ENCODE measurements at regions not wholly inside any gene's neighbourhood (a gene's known extent, or its start where the extent isn't known, plus 50 kb on each side); places are given as distances from the start of the nearest gene placed in this dataset.

DNA sequence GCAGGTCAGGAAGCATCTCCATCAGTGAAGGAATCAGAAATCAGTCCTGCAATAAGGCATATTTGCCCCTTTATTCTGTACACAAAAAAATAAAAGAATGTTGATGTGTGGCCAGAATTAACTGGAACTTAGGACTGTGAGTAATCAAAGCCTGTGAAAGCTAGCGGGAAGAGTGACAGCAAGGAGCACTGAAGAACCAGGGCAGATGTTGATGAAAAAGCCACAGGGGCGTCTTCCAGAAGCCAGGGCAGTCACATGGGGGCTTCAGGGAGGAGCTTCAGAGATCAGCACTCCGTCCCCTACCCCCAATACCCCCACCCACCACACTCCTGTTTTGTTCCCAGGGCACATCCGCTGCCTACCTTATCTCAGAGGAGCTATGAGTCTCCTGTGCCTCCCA, 502.8 kb downstream of the AJAP1 start:
- DNase-seq = no peak
- FAIRE-seq = no peak
- Histone ChIP-seq H3K27ac (ENCODE audit: low read depth in 2 of 2, low read length in 2 of 2) (no peak overlapping the region), H3K4me1 (ENCODE audit: control insufficient read depth in 2 of 3, insufficient read depth in 2 of 3, low read depth in 1 of 3, low read length in 3 of 3) (no peaks in the 10 kb centered on the region), H3K9ac (ENCODE audit: low read length in 3 of 3) (no peak overlapping the region), H3K4me3 (ENCODE audit: low read length in 3 of 3) (no peak overlapping the region), H3K36me3 (ENCODE audit: control insufficient read depth in 2 of 3, insufficient read depth in 3 of 3, low read length in 3 of 3) (no peaks in the 10 kb centered on the region), H3K27me3 (ENCODE audit: control insufficient read depth, insufficient read depth, low read length) (no peaks in the 10 kb centered on the region), H3K9me3 (ENCODE audit: control insufficient read depth in 2 of 3, insufficient read depth in 1 of 3, low read length in 3 of 3) (peaks cover 0 to 5% (median 1%) of the 10 kb centered on the region in 3 donors)
- TF ChIP-seq, protein P1, sequence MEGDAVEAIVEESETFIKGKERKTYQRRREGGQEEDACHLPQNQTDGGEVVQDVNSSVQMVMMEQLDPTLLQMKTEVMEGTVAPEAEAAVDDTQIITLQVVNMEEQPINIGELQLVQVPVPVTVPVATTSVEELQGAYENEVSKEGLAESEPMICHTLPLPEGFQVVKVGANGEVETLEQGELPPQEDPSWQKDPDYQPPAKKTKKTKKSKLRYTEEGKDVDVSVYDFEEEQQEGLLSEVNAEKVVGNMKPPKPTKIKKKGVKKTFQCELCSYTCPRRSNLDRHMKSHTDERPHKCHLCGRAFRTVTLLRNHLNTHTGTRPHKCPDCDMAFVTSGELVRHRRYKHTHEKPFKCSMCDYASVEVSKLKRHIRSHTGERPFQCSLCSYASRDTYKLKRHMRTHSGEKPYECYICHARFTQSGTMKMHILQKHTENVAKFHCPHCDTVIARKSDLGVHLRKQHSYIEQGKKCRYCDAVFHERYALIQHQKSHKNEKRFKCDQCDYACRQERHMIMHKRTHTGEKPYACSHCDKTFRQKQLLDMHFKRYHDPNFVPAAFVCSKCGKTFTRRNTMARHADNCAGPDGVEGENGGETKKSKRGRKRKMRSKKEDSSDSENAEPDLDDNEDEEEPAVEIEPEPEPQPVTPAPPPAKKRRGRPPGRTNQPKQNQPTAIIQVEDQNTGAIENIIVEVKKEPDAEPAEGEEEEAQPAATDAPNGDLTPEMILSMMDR (IDR thresholded peaks at IDR 0.05; ENCODE audit: borderline replicate concordance, extremely low read depth, insufficient read depth) = no peak
- intact Hi-C loops (cut with DNase I) = no loop called here

DNA sequence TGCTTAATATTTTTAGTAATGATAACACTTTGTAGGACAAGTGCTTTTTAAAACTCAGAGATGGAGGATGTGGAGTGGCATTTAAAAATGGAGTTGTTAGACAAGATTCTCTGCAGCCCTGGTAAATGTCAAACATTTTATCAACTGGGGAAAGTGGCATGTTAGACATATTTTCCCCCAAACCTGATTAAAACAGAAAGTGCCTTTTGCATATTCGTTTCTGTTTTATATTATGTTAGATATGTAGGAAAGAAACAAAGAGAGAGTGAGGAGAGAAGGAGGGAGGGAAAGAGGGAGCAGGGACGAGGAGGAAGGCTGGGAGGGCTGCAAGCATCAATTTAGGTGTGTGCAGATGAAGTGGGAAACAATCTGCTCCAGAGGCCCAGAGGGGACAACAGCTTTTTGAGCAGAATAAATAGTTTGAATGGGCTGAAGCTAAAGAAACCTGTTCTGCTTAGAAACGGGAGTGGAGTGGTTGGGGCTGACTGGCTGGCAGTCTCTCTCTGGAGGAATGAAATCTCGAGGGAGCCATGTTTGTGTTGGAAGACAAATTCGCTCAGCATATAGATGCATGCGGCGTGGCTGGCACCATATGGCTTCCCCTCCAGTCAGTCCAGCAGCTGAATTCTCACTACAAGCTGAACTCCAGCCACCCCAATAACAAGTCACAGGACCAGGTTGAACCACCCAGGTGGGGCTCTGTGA, 502.2 kb downstream of the AJAP1 start:
- no peaks in the 10 kb centered on the region for H3K36me3 ChIP-seq (ENCODE audit: control insufficient read depth in 2 of 3, insufficient read depth in 3 of 3, low read length in 3 of 3)
- H3K4me3 ChIP-seq (ENCODE audit: low read length in 3 of 3) = no peak overlapping the region
- FAIRE-seq = no peak
- H3K9ac ChIP-seq (ENCODE audit: low read length in 3 of 3) = no peak overlapping the region
- H3K9me3 ChIP-seq (ENCODE audit: control insufficient read depth in 2 of 3, insufficient read depth in 1 of 3, low read length in 3 of 3) = peaks cover 0 to 5% (median 1%) of the 10 kb centered on the region in 3 donors
- H3K27me3 ChIP-seq (ENCODE audit: control insufficient read depth, insufficient read depth, low read length) = no peaks in the 10 kb centered on the region
- no peak for DNase-seq
- TF ChIP-seq, protein P1 (IDR thresholded peaks at IDR 0.05; ENCODE audit: borderline replicate concordance, extremely low read depth, insufficient read depth) = no peak
- no peak overlapping the region for H3K27ac ChIP-seq (ENCODE audit: low read depth in 2 of 2, low read length in 2 of 2)
- intact Hi-C loops (cut with DNase I) = no loop called here
- H3K4me1 ChIP-seq (ENCODE audit: control insufficient read depth in 2 of 3, insufficient read depth in 2 of 3, low read depth in 1 of 3, low read length in 3 of 3) = no peaks in the 10 kb centered on the region

DNA sequence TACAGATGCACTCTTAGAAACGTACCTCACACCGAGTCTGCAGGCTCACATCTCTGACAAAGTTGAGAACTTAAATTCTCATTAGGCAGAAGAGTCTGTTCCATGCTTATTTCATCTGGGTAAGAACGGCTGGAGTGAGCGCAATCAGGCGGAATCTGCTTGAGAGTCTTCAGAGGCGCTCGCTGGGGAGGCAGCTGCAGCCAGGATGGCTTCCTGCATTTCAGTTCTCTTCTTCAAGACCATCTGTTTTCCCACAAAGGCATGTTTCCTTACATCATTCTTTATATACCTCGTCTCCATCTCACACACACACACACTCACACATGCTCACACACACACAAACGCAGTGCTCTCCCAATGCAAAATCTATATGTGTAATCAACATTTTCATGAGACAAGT, 497.1 kb downstream of the AJAP1 start:
- H3K27me3 ChIP-seq (ENCODE audit: control insufficient read depth, insufficient read depth, low read length) = no peaks in the 10 kb centered on the region
- intact Hi-C loops (cut with DNase I) = no loop called here
- FAIRE-seq (no peak), DNase-seq (no peak)
- H3K9ac ChIP-seq (ENCODE audit: low read length in 3 of 3) = no peak overlapping the region
- no peak overlapping the region for H3K27ac ChIP-seq (ENCODE audit: low read depth in 2 of 2, low read length in 2 of 2)
- peaks cover 0 to 5% (median 0%) of the 10 kb centered on the region in 3 donors for H3K9me3 ChIP-seq (ENCODE audit: control insufficient read depth in 2 of 3, insufficient read depth in 1 of 3, low read length in 3 of 3)
- no peaks in the 10 kb centered on the region for H3K36me3 ChIP-seq (ENCODE audit: control insufficient read depth in 2 of 3, insufficient read depth in 3 of 3, low read length in 3 of 3)
- TF ChIP-seq, protein P1 (IDR thresholded peaks at IDR 0.05; ENCODE audit: borderline replicate concordance, extremely low read depth, insufficient read depth) = no peak
- no peaks in the 10 kb centered on the region for H3K4me1 ChIP-seq (ENCODE audit: control insufficient read depth in 2 of 3, insufficient read depth in 2 of 3, low read depth in 1 of 3, low read length in 3 of 3)
- no peak overlapping the region for H3K4me3 ChIP-seq (ENCODE audit: low read length in 3 of 3)

DNA sequence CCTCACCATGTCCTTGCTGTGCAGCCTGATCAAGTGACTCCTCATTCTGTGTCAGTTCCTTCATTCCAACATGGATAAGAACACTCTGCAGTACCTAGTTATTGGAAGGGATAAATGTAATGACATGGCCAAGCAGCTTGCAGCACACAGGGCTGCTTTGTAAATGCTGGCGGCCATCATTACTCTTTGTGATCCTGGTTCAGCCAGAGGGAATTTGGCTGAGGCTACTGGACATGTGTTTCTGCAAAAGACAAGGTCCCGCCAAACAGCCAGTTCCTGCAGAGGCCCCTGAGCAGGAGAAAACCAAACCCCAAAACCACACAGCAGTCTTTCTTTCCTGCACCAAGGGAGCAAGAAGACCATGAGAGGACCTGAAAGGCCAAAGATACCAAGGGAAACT, 495.8 kb downstream of the AJAP1 start:
- Histone ChIP-seq H3K9ac (ENCODE audit: low read length in 3 of 3) (no peak overlapping the region), H3K4me3 (ENCODE audit: low read length in 3 of 3) (no peak overlapping the region), H3K27ac (ENCODE audit: low read depth in 2 of 2, low read length in 2 of 2) (no peak overlapping the region), H3K36me3 (ENCODE audit: control insufficient read depth in 2 of 3, insufficient read depth in 3 of 3, low read length in 3 of 3) (no peaks in the 10 kb centered on the region), H3K27me3 (ENCODE audit: control insufficient read depth, insufficient read depth, low read length) (no peaks in the 10 kb centered on the region), H3K9me3 (ENCODE audit: control insufficient read depth in 2 of 3, insufficient read depth in 1 of 3, low read length in 3 of 3) (peaks cover 0 to under 1% (median 0%) of the 10 kb centered on the region in 3 donors), H3K4me1 (ENCODE audit: control insufficient read depth in 2 of 3, insufficient read depth in 2 of 3, low read depth in 1 of 3, low read length in 3 of 3) (no peaks in the 10 kb centered on the region)
- no peak for FAIRE-seq
- TF ChIP-seq, protein P1 (IDR thresholded peaks at IDR 0.05; ENCODE audit: borderline replicate concordance, extremely low read depth, insufficient read depth) = no peak
- no peak for DNase-seq
- intact Hi-C loops (cut with DNase I) = no loop called here
